H1 (cell line): ENCODE measurements at regions not wholly inside any gene's neighbourhood (a gene's known extent, or its start where the extent isn't known, plus 50 kb on each side); places are given as distances from the start of the nearest gene placed in this dataset.
A peak's percentile ranks its signal among the peaks of the same experiment; 100 is the strongest.

ENCODE experiments used
- CTCF ChIA-PET: fragments of 300-600 bp; sonication (Branson Sonifier 250); formaldehyde crosslinking; loops from one replicate; lab custom pipeline; 2021; ENCODE audit not compliant: partially characterized antibody; lab: Charles Lee
- POLR2A ChIA-PET: fragments of 300-600 bp; sonication (Branson Sonifier 250); formaldehyde crosslinking; loops from one replicate; lab custom pipeline; 2021; ENCODE audit warnings: inconsistent platforms; ENCODE audit not compliant: partially characterized antibody; lab: Charles Lee
- DNase-seq, 2 experiments: peaks; one replicate each; pipeline versions ENCODE4 v3.0.0 to v3.0.0-alpha.2; 2010 to 2022; ENCODE audit warnings: low spot score in 2 of 2, low read depth in 1 of 2, mixed read lengths in 1 of 2
- FAIRE-seq: peaks from 2 replicates; lab custom pipeline; 2011; peaks lifted over from hg19 to GRCh38; lab: Jason Lieb, UNC
- H2AFZ ChIP-seq: 2 replicates; pipeline ENCODE4 v1.8.1; 2012; ENCODE audit warnings: low read length, inconsistent platforms
- H2AK5ac ChIP-seq: 2 replicates; pipeline ENCODE4 v1.6.1; 2013; ENCODE audit warnings: low read depth, low read length
- H2BK120ac ChIP-seq: replicated peaks from 2 replicates; pipeline ENCODE3; 2013; ENCODE audit warnings: low read depth, low read length, inconsistent platforms
- H2BK12ac ChIP-seq: 2 replicates; pipeline ENCODE4 v1.6.1; 2013; ENCODE audit warnings: low read depth, low read length
- H2BK15ac ChIP-seq: 2 replicates; pipeline ENCODE4 v1.6.1; 2013; ENCODE audit warnings: low read length
- H2BK20ac ChIP-seq: 2 replicates; pipeline ENCODE4 v1.6.1; 2013; ENCODE audit warnings: low read length
- H2BK5ac ChIP-seq: 2 replicates; pipeline ENCODE4 v1.6.1; 2013; ENCODE audit warnings: low read depth, low read length
- H3K14ac ChIP-seq: 2 replicates; pipeline ENCODE4 v1.6.1; 2013; ENCODE audit warnings: inconsistent platforms; ENCODE audit not compliant: insufficient read length
- H3K18ac ChIP-seq: 2 replicates; pipeline ENCODE4 v1.6.1; 2013; ENCODE audit warnings: low read length; ENCODE audit errors: extremely low read depth
- H3K23ac ChIP-seq: 2 replicates; pipeline ENCODE4 v1.6.1; 2013; ENCODE audit warnings: inconsistent platforms; ENCODE audit not compliant: insufficient read length
- H3K23me2 ChIP-seq: 2 replicates; pipeline ENCODE4 v1.6.1; 2013; ENCODE audit warnings: low read depth, low read length
- H3K27ac ChIP-seq: 2 replicates; pipeline ENCODE4 v1.6.1; 2011; ENCODE audit warnings: low read depth, low read length, inconsistent platforms
- H3K27me3 ChIP-seq, 4 experiments: replicated peaks in 1 of 4; 1 replicate in 1 of 4; 2 replicates in 3 of 4; pipeline versions ENCODE4 v1.6.1 to v1.8.1; 2011 to 2013; ENCODE audit warnings: low read length in 3 of 4, mild to moderate bottlenecking in 3 of 4, inconsistent platforms in 2 of 4, mixed read lengths in 2 of 4, moderate library complexity in 1 of 4; ENCODE audit not compliant: control insufficient read depth in 3 of 4, insufficient read depth in 3 of 4; ENCODE audit errors: extremely low read depth in 1 of 4
- H3K36me3 ChIP-seq, 4 experiments: 2 replicates each; pipeline versions ENCODE4 v1.6.1 to v1.8.1; 2011 to 2013; ENCODE audit warnings: mild to moderate bottlenecking in 4 of 4, low read length in 3 of 4, moderate library complexity in 2 of 4, control low read depth in 1 of 4, inconsistent platforms in 1 of 4; ENCODE audit not compliant: insufficient read depth in 4 of 4, control insufficient read depth in 2 of 4
- H3K4ac ChIP-seq: replicated peaks from 2 replicates; pipeline ENCODE3; 2013; ENCODE audit warnings: low read length, low read depth, mixed read lengths, inconsistent platforms; ENCODE audit not compliant: insufficient read length
- H3K4me1 ChIP-seq, 4 experiments: replicated peaks in 1 of 4; 1 replicate in 1 of 4; 2 replicates in 3 of 4; pipeline versions ENCODE4 v1.6.1 to v1.8.1; 2011 to 2013; ENCODE audit warnings: low read length in 3 of 4, inconsistent platforms in 2 of 4, mixed read lengths in 1 of 4; ENCODE audit not compliant: insufficient read depth in 4 of 4, control insufficient read depth in 3 of 4
- H3K4me2 ChIP-seq, 2 experiments: 2 replicates each; pipeline versions ENCODE4 v1.6.1 to v1.8.1; 2011 to 2013; ENCODE audit warnings: low read depth in 2 of 2, low read length in 2 of 2, control low read depth in 1 of 2, inconsistent platforms in 1 of 2, mild to moderate bottlenecking in 1 of 2; ENCODE audit not compliant: insufficient read depth in 1 of 2
- H3K4me3 ChIP-seq, 4 experiments: fragments of 200-600, 300-600 bp in 1 of 4; sonication (generic), shearing (Covaris generic), sonication (Bioruptor Twin) in 1 of 4; 2 replicates each; pipeline versions ENCODE4 v1.5.1 to v1.8.1; 2011 to 2016; ENCODE audit warnings: low read length in 4 of 4, low read depth in 3 of 4, control low read depth in 2 of 4, inconsistent platforms in 2 of 4, mild to moderate bottlenecking in 2 of 4, mixed read lengths in 1 of 4, moderate library complexity in 1 of 4; ENCODE audit not compliant: insufficient read depth in 2 of 4; ENCODE audit errors: extremely low read depth in 1 of 4
- H3K56ac ChIP-seq: replicated peaks from 2 replicates; pipeline ENCODE3; 2013; ENCODE audit warnings: low read depth, mild to moderate bottlenecking, mixed read lengths, low read length, inconsistent platforms; ENCODE audit not compliant: insufficient read length
- H3K79me1 ChIP-seq: 2 replicates; pipeline ENCODE4 v1.6.1; 2013; ENCODE audit warnings: low read depth, low read length, control low read depth
- H3K79me2 ChIP-seq, 2 experiments: 2 replicates each; pipeline versions ENCODE4 v1.6.1 to v1.8.1; 2012 to 2013; ENCODE audit warnings: low read length in 2 of 2, mild to moderate bottlenecking in 2 of 2, inconsistent platforms in 1 of 2; ENCODE audit not compliant: insufficient read depth in 2 of 2, control insufficient read depth in 1 of 2
- H3K9ac ChIP-seq, 4 experiments: replicated peaks in 1 of 4; 1 replicate in 1 of 4; 2 replicates in 3 of 4; pipeline versions ENCODE4 v1.6.1 to v1.8.1; 2011 to 2013; ENCODE audit warnings: low read depth in 3 of 4, low read length in 3 of 4, control low read depth in 2 of 4, mild to moderate bottlenecking in 2 of 4, moderate library complexity in 2 of 4, inconsistent platforms in 1 of 4; ENCODE audit errors: extremely low read depth in 1 of 4
- H3K9me3 ChIP-seq, 2 experiments: 2 replicates each; pipeline versions ENCODE4 v1.6.1 to v1.8.1; 2012 to 2013; ENCODE audit warnings: mild to moderate bottlenecking in 2 of 2, moderate library complexity in 2 of 2, control low read depth in 1 of 2, inconsistent platforms in 1 of 2, low read depth in 1 of 2, low read length in 1 of 2, mixed read lengths in 1 of 2; ENCODE audit not compliant: insufficient read depth in 2 of 2
- H4K20me1 ChIP-seq, 2 experiments: replicated peaks in 1 of 2; 2 replicates each; pipeline versions ENCODE3 to v1.8.1; 2011 to 2013; ENCODE audit warnings: inconsistent platforms in 2 of 2, low read length in 2 of 2, mild to moderate bottlenecking in 1 of 2; ENCODE audit not compliant: insufficient read depth in 2 of 2, control insufficient read depth in 1 of 2
- H4K5ac ChIP-seq: 2 replicates; pipeline ENCODE4 v1.6.1; 2013; ENCODE audit warnings: low read length, low read depth, mixed read lengths, inconsistent platforms; ENCODE audit not compliant: insufficient read length
- H4K8ac ChIP-seq: 2 replicates; pipeline ENCODE4 v1.8.0; 2013; ENCODE audit warnings: mild to moderate bottlenecking, moderate library complexity, low read length, inconsistent platforms; ENCODE audit not compliant: insufficient read depth; ENCODE audit errors: extremely low read depth
- H4K91ac ChIP-seq: replicated peaks from 2 replicates; pipeline ENCODE3; 2013; ENCODE audit warnings: low read length, mixed read lengths, inconsistent platforms; ENCODE audit not compliant: insufficient read length
- BRCA1 ChIP-seq: IDR thresholded peaks from 2 replicates; pipeline ENCODE4 v1.6.1; 2012; ENCODE audit warnings: low read depth, low read length, improper control_type of control experiment
- CTCF ChIP-seq, 3 experiments: IDR thresholded peaks; 1 replicate in 2 of 3; 2 replicates in 1 of 3; pipeline versions ENCODE4 v1.5.1 to v1.6.1; 2011; ENCODE audit warnings: low read length in 3 of 3, mild to moderate bottlenecking in 3 of 3, inconsistent platforms in 2 of 3, low read depth in 1 of 3, moderate library complexity in 1 of 3; ENCODE audit not compliant: insufficient read depth in 1 of 3; ENCODE audit errors: control extremely low read depth in 1 of 3
- GTF2F1 ChIP-seq: IDR thresholded peaks from 2 replicates; pipeline ENCODE4 v1.6.1; 2012; ENCODE audit warnings: low read depth, low read length, improper control_type of control experiment, borderline replicate concordance
- RAD21 ChIP-seq, 2 experiments: IDR thresholded peaks in 1 of 2; conservative IDR thresholded peaks in 1 of 2; 2 replicates each; pipeline ENCODE4 v1.6.1; 2011; ENCODE audit warnings: low read depth in 2 of 2, low read length in 2 of 2, improper control_type of control experiment in 1 of 2, inconsistent platforms in 1 of 2, mild to moderate bottlenecking in 1 of 2, moderate library complexity in 1 of 2
- WGBS, 2 experiments: shearing (Covaris generic) in 1 of 2; methylation state at CpG; one replicate each; pipeline versions ENCODE4 v1.1.6 to v1.1.7; 2013 to 2015; ENCODE audit warnings: low lambda C conversion rate in 2 of 2, mixed read lengths in 2 of 2, inconsistent platforms in 1 of 2, low coverage in 1 of 2, missing lambda C conversion rate in 1 of 2; ENCODE audit not compliant: insufficient replicate concordance in 2 of 2, insufficient coverage in 1 of 2, insufficient read length in 1 of 2; ENCODE audit errors: extremely low coverage in 1 of 2, missing lambda C conversion rate in 1 of 2; 5-methylcytosine and 5-hydroxymethylcytosine counted together

- H3K23me2 ChIP-seq: no peaks in the 10 kb centered on the region
- no peaks in the 10 kb centered on the region for H3K27me3 ChIP-seq
- H3K23ac ChIP-seq: no peak overlapping the region
- H4K91ac ChIP-seq: no peak overlapping the region
- no peak overlapping the region for H3K18ac ChIP-seq
- no peaks in the 10 kb centered on the region for H3K4me1 ChIP-seq
- H4K8ac ChIP-seq: no peak overlapping the region
- H4K5ac ChIP-seq: no peak overlapping the region
- H2BK15ac ChIP-seq: no peak overlapping the region
- H2BK120ac ChIP-seq: no peak overlapping the region
- peak; percentile 35 to 43 for TF ChIP-seq RAD21 (IDR thresholded peaks at IDR 0.05 in 1 of 2, conservative IDR thresholded peaks at IDR 0.05 in 1 of 2; ENCODE audit: low read depth in 2 of 2, low read length in 2 of 2)
- TF ChIP-seq GTF2F1: no peak
- TF ChIP-seq BRCA1: no peak
- peak in 1 of 3 experiments; percentile 23; a peak in 1 of 4 replicates for TF ChIP-seq CTCF (IDR thresholded peaks at IDR 0.05; ENCODE audit: control extremely low read depth in 1 of 3, insufficient read depth in 1 of 3, low read depth in 1 of 3, low read length in 3 of 3)
- H4K20me1 ChIP-seq: no peaks in the 10 kb centered on the region
- no peaks in the 10 kb centered on the region for H3K36me3 ChIP-seq
- no peak overlapping the region for H3K4ac ChIP-seq
- CTCF ChIA-PET: interaction anchor here (0.8 to 4.6 kb wide), 4 partner anchors 11 to 439 kb away, joined by 3 to 24 read pairs (median 5); no protein-coding TSS in a partner anchor
- FAIRE-seq (no peak), DNase-seq (no peak)
- H3K4me2 ChIP-seq: no peak overlapping the region
- H3K14ac ChIP-seq: no peak overlapping the region
- 89% methylated on average over 4 of the region's 4 CpGs; no CpG with 5 or more reads in 1 of the 2 experiments for WGBS, 2 experiments
- no peaks in the 10 kb centered on the region for H3K79me2 ChIP-seq
- H3K27ac ChIP-seq: no peak overlapping the region
- H2AK5ac ChIP-seq: no peak overlapping the region
- H3K79me1 ChIP-seq: no peaks in the 10 kb centered on the region
- no peak overlapping the region for H2BK5ac ChIP-seq
- no peak overlapping the region for H3K56ac ChIP-seq
- no peak overlapping the region for H2AFZ ChIP-seq
- H3K9me3 ChIP-seq: no peaks in the 10 kb centered on the region
- no peak overlapping the region for H3K4me3 ChIP-seq
- H2BK20ac ChIP-seq: no peak overlapping the region
- POLR2A ChIA-PET: no interaction called here
- no peak overlapping the region for H3K9ac ChIP-seq
- H2BK12ac ChIP-seq: no peak overlapping the region
Measured at GRCh38 chr11:29005401-29005980, 897.3 kb downstream of the METTL15 start.
